Stimulated activated CD4-positive, alpha-beta T cell treated with anti-CD3 and anti-CD28 coated beads, Interleukin-2, amount 100 ng/mL, for 4 hours (primary cell): ENCODE measurements at regions not wholly inside any gene's neighbourhood (a gene's known extent, or its start where the extent isn't known, plus 50 kb on each side); places are given as distances from the start of the nearest gene placed in this dataset.
"Not testable (repeated sequence)": the region's sequence is repeated elsewhere in the genome, so short reads cannot be mapped to it uniquely, and the experiment has no call there.

Experiments
- DNase-seq: peaks from one replicate; pipeline ENCODE4 v3.0.0-alpha.2; 2020; ENCODE audit warnings: low read depth

- DNase-seq = no peak
These were observed 130.8 kb upstream of the PRR20G start for GRCh38 chr3:127418560-127419147.

- DNase-seq = no peak
These were observed 130.1 kb upstream of the PRR20G start for GRCh38 chr3:127417709-127418559.

DNA sequence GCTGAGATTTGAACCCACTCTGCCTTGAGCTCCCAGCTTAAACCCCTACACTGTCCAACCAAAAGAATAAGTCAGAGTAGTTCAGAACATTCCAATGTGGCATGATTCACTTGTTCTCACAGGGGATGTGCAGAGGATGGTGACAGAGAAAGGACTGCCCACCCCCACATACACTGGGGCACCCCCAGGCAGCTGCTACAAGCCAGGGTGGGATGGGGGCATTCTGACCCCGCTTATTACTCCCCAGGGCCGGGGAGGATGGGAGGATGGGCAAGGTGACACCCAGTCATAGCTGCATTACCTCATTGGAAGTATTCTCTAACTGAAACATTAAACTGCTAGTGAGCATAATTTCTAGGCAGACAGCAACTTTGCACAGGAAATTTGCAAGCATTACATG lies 126.0 kb upstream of the PRR20G start:
- no peak for DNase-seq

DNA sequence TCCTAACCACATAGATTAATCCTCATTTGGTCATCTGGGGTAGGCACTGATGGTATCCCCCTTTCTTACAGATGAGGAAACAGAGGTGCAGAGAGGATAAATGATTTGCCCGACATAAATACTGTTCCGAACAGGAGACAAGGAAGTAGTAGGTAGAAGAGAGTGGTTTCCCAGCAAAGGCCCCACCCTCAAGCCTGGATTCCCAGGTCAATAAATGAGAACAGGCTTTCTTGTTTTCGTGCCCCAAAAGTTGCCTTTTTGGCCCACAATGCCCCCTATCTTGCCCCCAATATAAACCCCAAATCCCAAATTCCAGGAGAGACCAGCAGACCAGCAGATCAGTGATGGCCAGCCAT lies 125.5 kb upstream of the PRR20G start:
- DNase-seq = no peak

GRCh38 chr3:127412578-127413317 lies 124.9 kb upstream of the PRR20G start:
- no peak for DNase-seq

GRCh38 chr3:127411875-127412274 lies 124.0 kb upstream of the PRR20G start:
- DNase-seq = not testable (repeated sequence)

DNA sequence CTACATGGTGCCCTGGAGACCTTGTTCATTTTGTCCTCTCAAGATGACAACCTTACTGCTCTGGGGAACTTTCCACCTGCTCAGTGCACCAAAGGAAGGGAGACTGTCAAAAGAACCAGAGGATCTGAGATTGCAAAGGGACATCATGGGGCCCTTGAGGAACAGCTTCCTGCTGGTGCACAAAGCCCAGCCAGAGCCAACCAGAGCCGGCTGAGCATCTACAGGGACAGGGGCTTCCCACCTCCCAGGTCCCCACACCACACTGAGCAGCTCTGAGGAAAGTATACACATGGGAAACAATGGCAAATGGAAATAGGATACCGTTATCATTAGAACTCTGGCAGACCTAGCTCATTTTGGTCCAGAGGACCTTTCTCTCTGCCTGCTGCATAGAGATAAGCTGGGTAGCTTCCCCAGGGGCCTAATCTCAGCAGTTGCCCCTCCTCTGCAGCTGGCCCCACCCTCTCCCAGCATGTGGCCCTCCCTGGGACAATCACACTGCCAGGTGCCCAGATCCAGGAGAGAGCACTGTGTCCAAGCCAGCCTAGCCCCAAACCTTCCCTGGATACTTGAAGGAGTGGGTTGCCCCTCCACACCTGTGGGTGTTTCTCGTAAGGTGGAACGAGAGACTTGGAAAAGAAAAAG lies 123.4 kb upstream of the PRR20G start:
- no peak for DNase-seq

DNA sequence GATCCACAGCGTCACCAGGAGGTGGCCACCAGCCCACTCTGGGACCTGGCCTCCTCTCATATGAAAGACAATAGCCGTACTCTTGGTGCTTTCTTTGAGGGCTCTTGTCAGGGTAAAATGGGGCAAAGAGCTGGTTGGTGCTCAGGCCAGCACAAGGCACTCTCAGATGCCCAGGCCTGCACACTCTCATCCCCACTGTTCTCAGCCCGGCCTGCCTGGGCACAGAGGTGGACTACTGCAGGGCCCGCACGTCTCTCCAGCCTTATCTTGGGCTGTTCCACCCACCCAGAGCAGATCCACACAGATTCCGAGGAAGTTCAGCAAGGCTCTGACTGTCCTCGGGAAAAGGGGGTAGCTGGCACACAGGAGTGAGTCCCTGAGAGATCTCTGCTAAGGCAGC lies 122.8 kb upstream of the PRR20G start:
- DNase-seq = no peak

DNA sequence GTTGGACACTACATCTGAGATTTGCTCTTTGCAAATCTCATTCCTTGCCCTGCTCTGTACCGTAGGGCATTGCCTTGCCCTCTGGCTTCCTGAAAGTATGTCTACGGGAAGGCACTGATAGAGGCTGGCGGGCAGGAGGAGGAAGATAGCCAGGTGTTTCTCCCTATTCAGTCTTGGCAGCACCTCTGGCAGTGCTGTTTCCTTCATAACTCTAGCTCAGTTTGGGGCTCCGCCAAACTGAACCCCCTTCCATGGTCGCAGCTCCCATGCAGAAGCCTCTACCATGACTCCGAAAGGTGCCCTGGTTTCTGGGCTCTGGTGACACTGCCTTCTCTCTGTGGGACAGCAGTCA lies 122.3 kb upstream of the PRR20G start:
- no peak for DNase-seq

- DNase-seq = no peak
These were observed 121.7 kb upstream of the PRR20G start for GRCh38 chr3:127409421-127410136.

- no peak for DNase-seq
These were observed 121.0 kb upstream of the PRR20G start for GRCh38 chr3:127408684-127409420.

- no peak for DNase-seq
These were observed 120.3 kb upstream of the PRR20G start for GRCh38 chr3:127408022-127408683.

DNA sequence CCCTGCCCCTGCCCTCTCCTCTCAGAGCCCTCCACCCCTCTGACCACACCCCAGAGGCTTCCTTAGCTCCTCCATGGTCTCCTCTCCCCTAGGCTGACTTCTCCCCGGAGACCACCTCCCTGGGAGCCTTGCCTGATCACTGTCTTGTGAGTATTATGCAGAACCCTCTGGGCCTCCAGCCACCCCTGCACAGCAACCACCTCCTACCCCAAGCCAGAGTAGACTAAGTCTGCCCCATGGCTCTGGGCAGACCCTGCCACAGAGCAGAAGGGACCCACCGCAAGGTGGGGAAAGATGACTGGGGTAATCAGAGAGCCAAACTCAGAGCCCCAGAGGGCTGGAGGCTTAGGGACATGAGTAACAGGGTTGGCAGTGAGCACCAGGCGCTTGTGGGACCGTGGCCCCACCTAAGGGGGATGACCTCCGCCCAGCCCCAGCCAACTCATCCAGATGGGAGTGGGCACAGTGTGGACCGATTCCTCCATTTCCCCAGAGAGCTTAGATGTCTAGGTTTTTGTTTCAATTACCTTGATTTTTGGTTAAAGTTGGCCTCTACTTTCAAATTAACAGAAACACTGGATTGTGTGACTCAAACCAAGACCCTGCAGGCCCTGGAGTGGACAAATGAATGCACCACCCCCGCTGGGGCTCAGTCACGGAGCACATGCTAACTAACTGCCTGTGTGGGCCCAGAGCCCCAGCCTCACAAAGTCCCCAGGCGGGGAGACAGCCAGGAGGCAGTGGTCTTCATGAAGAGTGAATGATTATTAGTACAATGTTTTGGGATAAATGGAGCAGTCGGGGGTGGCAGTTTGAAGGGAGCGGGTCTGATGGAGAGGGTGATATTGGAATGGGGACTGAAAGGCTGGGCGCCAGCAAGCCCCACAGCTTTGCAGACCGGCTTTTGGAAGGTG lies 119.4 kb upstream of the PRR20G start:
- no peak for DNase-seq

DNA sequence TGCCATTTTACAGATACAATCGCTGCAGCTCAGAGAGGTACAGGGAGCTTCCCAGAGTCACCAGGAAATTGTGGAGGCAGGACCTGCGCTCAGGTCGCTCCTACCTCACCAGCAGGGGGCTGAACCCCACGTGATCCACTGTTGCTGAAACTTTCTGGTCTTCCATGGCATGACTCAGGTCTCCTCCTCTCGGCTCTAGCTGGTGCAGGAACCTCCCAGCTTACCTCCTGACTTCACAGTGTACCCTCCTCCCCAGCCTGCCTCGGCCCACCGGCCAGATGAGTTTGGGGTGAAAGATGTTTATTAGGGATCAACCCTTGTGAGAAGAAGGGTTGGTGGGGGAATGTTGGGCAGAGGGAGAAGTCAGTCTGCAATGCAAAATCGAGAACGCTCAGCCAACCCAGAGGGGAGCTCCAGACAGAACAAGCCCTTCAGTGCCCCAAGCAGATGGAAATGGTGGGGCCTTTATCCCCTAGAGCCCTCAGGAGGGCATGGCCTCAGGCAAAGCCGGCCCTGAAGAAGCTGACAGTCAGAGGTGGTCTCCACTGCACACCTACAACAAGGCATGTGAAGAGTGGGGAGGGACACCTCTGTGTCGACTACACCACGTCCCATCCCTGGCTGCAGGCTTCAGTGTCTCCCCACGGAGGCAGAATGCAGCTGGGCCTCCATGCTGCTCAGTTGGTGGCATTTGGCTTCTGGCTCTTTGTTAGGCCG lies 118.6 kb upstream of the PRR20G start:
- no peak for DNase-seq

DNA sequence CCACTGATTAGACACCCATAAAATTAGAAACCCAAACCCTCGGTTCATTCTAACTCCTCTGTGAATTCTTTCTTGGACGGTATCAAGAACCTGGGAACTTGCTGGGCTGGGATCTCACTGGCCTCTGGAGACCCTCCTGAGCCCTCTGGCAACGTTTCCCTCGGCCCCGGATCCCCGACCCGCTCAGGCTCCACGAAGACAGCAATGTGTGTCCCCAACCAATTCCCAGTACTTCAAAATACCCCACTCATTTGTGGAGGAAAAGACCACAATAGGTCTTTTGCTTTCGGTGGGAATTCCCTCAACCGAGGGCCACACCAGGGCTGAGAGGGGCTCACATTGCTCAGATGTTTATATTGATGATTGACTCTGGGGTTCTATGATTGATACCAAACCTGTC lies 117.9 kb upstream of the PRR20G start:
- DNase-seq = no peak

- no peak for DNase-seq
These were observed 117.3 kb upstream of the PRR20G start for GRCh38 chr3:127405010-127405598.

DNA sequence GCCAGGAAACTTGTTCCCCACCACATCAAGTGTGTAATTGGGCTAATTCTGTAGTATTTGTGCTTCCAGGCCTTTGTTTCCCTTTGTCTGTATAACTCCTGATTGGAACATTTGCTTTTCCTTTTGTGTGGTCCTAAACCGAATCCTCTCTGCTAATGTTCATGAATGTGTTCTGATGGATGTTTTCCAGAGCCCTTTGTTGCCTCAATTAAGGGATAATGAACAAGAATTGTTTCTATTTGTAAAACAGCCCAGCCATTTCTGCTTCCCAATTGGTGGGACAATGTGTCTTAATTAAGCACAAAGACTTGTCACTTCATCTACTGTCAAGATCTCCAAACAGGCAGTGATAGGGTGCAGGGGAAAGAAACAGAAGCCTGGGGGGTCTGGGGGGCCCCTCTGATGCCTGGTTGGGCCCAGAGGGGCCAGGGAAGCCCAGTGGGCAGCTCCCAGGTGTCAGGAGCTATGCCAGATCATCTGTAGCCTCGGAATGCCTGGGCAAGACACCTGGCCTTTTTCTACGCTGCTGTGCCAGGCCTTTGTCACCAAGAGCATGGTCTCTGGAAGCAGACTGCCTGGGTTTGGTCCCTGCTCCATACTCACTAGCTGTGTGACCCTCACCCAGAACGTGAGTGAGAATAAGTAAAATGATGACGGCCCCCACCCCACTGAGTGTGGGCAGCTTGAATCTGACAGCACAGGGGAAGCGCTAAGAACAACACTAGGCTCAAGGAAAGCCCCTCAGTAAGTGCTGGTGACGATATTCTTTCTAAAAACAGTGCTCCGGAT lies 116.6 kb upstream of the PRR20G start:
- no peak for DNase-seq

DNA sequence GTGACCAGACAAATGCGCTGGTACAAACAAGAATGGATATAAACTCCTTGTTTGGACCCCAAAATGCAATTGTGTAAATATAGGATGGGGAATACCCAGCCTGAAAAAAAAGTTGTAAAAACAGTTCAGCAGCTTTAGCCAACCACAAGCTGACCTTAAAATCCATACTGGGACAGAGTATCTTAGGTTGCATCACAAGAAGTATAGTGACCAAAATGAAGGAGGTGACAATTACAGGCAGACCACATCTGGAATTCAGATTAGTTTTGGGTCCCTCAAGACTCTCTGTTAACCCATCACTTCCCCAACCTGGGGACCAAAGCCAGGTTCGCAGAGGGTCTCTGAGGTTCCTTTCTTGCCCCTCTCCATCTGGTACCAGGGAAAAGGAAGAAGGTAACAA lies 115.9 kb upstream of the PRR20G start:
- no peak for DNase-seq
